GM18505 (cell line): ENCODE measurements at regions not wholly inside any gene's neighbourhood (a gene's known extent, or its start where the extent isn't known, plus 50 kb on each side); places are given as distances from the start of the nearest gene placed in this dataset.

ENCODE experiments used
- ATAC-seq: cut with Tn5 transposase; IDR thresholded peaks from one replicate; pipeline ENCODE4 v1.9.1; 2021; ENCODE audit not compliant: unreplicated experiment
- POLR2A ChIP-seq: IDR thresholded peaks from 4 replicates; pipeline ENCODE4 v1.6.1; 2011; ENCODE audit warnings: borderline replicate concordance; ENCODE audit not compliant: insufficient read depth, insufficient read length; ENCODE audit errors: extremely low read depth

GRCh38 chr2:235314371-235314930, 179.4 kb upstream of the AGAP1 start:
- ATAC-seq = no peak
- no peak for TF ChIP-seq POLR2A

GRCh38 chr2:235319095-235319494, 174.7 kb upstream of the AGAP1 start:
- no peak for TF ChIP-seq POLR2A
- no peak for ATAC-seq

DNA sequence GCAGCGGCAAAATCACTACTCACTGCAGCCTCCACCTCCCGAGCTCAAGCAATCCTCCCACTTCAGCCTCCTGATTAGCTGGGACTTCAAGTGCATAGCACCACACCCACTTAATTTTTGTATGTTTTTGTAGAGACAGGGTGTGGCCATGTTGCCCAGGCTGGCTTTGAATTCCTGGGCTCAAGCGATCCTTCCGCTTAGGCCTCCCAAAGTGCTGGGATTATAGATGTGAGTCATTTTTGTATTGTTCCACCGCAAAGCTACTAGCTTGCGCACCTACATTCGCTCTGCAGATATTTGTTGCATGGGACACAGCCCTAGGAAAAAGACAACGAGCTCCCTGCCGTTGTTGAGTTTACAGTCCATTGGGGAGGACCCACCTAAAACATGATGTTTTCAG, 173.5 kb upstream of the AGAP1 start:
- no peak for TF ChIP-seq POLR2A
- no peak for ATAC-seq

DNA sequence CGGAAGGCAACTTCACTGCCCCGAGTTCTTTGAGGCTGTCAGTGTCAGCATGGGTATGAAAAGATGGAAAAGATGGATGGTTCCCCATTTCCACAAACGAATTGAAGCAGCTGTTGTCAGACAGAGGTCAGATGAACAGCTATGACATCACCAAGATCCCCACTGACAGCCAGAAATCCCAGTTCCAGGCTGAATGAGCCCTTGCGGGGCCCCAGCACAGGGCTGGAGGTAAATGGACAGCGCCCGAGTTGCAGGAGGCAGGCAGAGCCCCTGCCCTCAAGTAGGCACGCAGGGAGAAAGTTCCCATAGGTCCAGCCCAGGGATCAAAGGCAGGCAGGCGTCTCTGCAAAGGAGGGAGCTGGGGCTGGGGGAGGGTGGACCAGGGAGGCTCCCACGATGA, 169.5 kb upstream of the AGAP1 start:
- ATAC-seq = no peak
- no peak for TF ChIP-seq POLR2A

GRCh38 chr2:235325151-235325550, 168.7 kb upstream of the AGAP1 start:
- no peak for ATAC-seq
- no peak for TF ChIP-seq POLR2A

DNA sequence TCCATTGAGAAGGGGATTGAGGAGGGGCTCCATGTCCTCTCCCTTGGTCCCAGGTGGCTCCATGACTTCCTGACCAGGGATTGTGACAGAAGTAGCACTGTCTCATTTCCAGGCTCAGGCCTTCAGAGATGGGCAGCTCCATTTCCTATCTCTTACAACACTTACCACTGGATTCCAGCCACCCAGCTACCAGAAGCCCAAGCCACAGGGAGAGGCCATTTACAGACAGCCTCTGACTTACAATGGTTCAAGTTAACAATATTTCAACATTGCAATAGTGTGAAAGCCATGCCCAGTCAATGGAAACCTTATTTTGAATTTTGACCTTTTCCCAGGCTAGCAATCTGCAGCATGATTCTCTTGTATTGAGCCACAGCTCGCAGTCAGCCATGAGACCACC, 164.9 kb upstream of the AGAP1 start:
- no peak for TF ChIP-seq POLR2A
- ATAC-seq = no peak

GRCh38 chr2:235330775-235331451, 162.9 kb upstream of the AGAP1 start:
- no peak for ATAC-seq
- TF ChIP-seq POLR2A = no peak

- no peak for ATAC-seq
- TF ChIP-seq POLR2A = no peak
Measured at GRCh38 chr2:235332240-235332890, 161.5 kb upstream of the AGAP1 start.

DNA sequence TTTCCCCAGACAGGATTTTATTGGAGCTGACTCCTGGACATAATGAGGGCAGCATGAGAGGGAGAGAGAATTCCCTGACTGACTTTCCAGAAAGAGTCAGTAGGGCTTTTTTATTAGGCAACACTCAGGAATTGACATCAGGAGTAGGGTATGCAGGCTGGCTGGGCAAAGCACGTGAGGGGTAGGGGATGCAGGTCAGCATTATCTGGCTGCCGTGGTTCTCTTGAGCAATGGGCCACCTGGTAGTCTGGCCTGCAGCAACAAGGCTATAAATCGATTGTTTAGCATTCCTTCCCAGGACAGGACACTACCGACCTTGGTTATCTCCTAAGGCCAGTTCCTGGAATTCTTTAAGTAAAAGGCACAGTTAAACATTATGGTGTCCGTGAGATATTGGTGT, 160.8 kb upstream of the AGAP1 start:
- ATAC-seq = no peak
- TF ChIP-seq POLR2A = no peak

DNA sequence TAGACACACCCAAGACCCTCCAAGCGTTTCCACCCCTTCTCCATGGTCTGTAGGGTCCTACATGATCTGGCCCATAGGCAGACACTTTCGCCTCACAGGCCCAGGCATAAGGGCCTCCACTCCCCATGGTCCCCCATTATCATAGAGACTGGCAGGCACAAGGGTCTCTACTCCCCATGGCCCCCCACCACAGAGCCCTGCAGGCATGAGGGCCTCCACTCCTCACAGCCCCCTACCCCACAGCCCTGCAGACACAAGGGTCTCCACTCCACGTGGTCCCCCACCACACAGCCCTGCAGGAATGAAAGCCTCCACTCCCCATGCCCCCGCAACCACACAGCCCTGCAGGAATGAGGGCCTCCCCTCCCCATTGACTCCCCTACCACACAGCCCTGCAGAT, 159.7 kb upstream of the AGAP1 start:
- no peak for ATAC-seq
- TF ChIP-seq POLR2A = no peak

GRCh38 chr2:235343156-235343774, 150.6 kb upstream of the AGAP1 start:
- no peak for TF ChIP-seq POLR2A
- ATAC-seq = no peak

- no peak for ATAC-seq
- no peak for TF ChIP-seq POLR2A
Measured at GRCh38 chr2:235343869-235344268, 150.0 kb upstream of the AGAP1 start.

DNA sequence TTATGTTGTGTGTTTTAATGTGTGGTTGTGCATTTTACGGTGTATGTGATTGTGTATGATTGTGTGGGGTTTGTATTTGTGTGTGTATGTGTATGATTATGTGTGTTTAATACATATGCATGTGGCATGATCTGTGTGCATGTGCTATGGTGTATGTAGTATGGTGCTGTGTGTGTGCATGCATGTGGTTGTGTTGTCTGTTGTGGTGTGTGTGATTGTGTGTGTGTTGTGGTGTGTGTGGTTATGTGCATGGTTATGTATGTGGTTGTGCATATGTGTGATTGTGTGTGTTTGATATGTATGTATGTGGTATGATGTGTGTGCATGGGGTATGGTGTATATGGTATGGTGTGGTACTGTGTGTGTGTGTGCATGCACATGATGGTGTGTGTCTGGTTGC, 148.1 kb upstream of the AGAP1 start:
- no peak for ATAC-seq
- TF ChIP-seq POLR2A = no peak

- TF ChIP-seq POLR2A = no peak
Measured at GRCh38 chr2:235347691-235348090, 146.2 kb upstream of the AGAP1 start.

DNA sequence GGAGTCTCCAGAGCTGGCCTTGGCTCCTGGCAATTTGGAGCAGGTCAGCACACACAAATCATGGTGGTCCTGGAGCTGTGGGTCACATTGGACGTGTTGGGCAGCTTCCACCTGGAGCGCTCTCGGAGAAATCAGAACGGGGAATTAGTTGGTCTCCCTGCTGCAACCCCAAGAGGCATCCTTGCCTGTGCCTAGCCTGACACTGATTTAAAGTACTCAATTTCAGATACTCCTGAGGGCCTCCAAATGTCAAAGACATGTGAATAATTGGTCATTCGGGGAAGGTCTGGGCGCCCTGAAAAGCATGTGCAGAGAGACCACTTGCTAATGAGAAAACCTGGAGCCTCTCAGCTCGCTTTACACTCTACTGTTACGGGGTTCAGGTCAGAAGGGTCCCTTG, 145.5 kb upstream of the AGAP1 start:
- TF ChIP-seq POLR2A = no peak
- no peak for ATAC-seq

More at GRCh38 chr2:235347691-235348090, 146.2 kb upstream of the AGAP1 start:
- no peak for ATAC-seq

DNA sequence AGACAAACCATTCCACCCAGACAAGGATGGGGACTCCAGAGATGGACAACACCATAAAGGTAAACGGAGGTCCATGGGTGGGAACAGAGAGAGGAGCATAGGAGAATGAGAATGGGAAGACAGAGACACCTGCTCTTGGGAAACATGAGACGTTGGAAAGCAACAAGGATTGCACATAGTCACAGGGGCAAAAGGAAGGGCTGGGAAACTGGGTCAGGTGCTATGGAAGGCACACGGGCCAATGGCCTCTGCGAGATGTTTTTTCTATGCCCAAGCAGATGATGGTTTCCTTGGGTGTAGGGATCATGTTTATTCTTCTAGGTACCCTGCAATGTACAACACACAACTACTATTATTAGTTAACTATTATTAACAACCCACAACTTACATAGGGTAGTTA, 143.6 kb upstream of the AGAP1 start:
- TF ChIP-seq POLR2A = no peak

More for the DNA sequence above, 143.6 kb upstream of the AGAP1 start:
- ATAC-seq = no peak
